HG03565 (cell line): ENCODE measurements at regions not wholly inside any gene's neighbourhood (a gene's known extent, or its start where the extent isn't known, plus 50 kb on each side); places are given as distances from the start of the nearest gene placed in this dataset.
A peak's percentile ranks its signal among the peaks of the same experiment; 100 is the strongest.

Source experiments
- ATAC-seq: cut with Tn5 transposase; IDR thresholded peaks from one replicate; pipeline ENCODE4 v1.9.1; 2021; ENCODE audit warnings: mild to moderate bottlenecking, moderate library complexity; ENCODE audit not compliant: unreplicated experiment

GRCh38 chrX:42097486-42097885 lies 174.1 kb upstream of the CASK start:
- no peak for ATAC-seq

GRCh38 chrX:42096265-42096920 lies 173.0 kb upstream of the CASK start:
- no peak for ATAC-seq

- ATAC-seq: no peak
Observed at GRCh38 chrX:42094218-42094617, 170.9 kb upstream of the CASK start.

GRCh38 chrX:42093756-42094155 lies 170.4 kb upstream of the CASK start:
- ATAC-seq: peak; percentile 78

- no peak for ATAC-seq
Observed at GRCh38 chrX:42090395-42090794, 167.0 kb upstream of the CASK start.

GRCh38 chrX:42089031-42089430 lies 165.7 kb upstream of the CASK start:
- ATAC-seq: no peak

- ATAC-seq: no peak
Observed at GRCh38 chrX:42087960-42088359, 164.6 kb upstream of the CASK start.

GRCh38 chrX:42085836-42086235 lies 162.5 kb upstream of the CASK start:
- ATAC-seq: no peak

- ATAC-seq: no peak
Observed at GRCh38 chrX:42079968-42080367, 156.6 kb upstream of the CASK start.

GRCh38 chrX:42077675-42078074 lies 154.3 kb upstream of the CASK start:
- no peak for ATAC-seq

- no peak for ATAC-seq
Observed at GRCh38 chrX:42075032-42075431, 151.7 kb upstream of the CASK start.

GRCh38 chrX:42073448-42073847 lies 150.1 kb upstream of the CASK start:
- ATAC-seq: no peak

- no peak for ATAC-seq
Observed at GRCh38 chrX:42070866-42071265, 147.5 kb upstream of the CASK start.

GRCh38 chrX:42054256-42054655 lies 130.9 kb upstream of the CASK start:
- ATAC-seq: no peak

- no peak for ATAC-seq
Observed at GRCh38 chrX:42050345-42050744, 127.0 kb upstream of the CASK start.

GRCh38 chrX:42047886-42048285 lies 124.5 kb upstream of the CASK start:
- no peak for ATAC-seq

- ATAC-seq: no peak
Observed at GRCh38 chrX:42028109-42028508, 104.8 kb upstream of the CASK start.

GRCh38 chrX:42027367-42028000 lies 104.1 kb upstream of the CASK start:
- ATAC-seq: no peak

- ATAC-seq: no peak
Observed at GRCh38 chrX:42025861-42026260, 102.5 kb upstream of the CASK start.

- ATAC-seq: no peak
Observed at GRCh38 chrX:42023122-42023521, 99.8 kb upstream of the CASK start.

- ATAC-seq: no peak
Observed at GRCh38 chrX:42022158-42022557, 98.8 kb upstream of the CASK start.

- ATAC-seq: no peak
Observed at GRCh38 chrX:42021058-42021457, 97.7 kb upstream of the CASK start.

- ATAC-seq: no peak
Observed at GRCh38 chrX:42020225-42020624, 96.9 kb upstream of the CASK start.
